HG02571 (cell line): ENCODE measurements at regions not wholly inside any gene's neighbourhood (a gene's known extent, or its start where the extent isn't known, plus 50 kb on each side); places are given as distances from the start of the nearest gene placed in this dataset.

Source experiments
- ATAC-seq: cut with Tn5 transposase; IDR thresholded peaks from one replicate; pipeline ENCODE4 v1.9.1; 2021; ENCODE audit warnings: mild to moderate bottlenecking, moderate library complexity; ENCODE audit not compliant: unreplicated experiment

GRCh38 chr4:14272206-14272605, 644.7 kb upstream of the BOD1L1 start:
- ATAC-seq = no peak

GRCh38 chr4:14277505-14277904, 650.0 kb upstream of the BOD1L1 start:
- ATAC-seq = no peak

- no peak for ATAC-seq
Measured at GRCh38 chr4:14280567-14280966, 653.0 kb upstream of the BOD1L1 start.

GRCh38 chr4:14284578-14284977, 657.1 kb upstream of the BOD1L1 start:
- ATAC-seq = no peak

GRCh38 chr4:14289708-14290107, 662.2 kb upstream of the BOD1L1 start:
- no peak for ATAC-seq

GRCh38 chr4:14293582-14293981, 666.1 kb upstream of the BOD1L1 start:
- no peak for ATAC-seq

- ATAC-seq = no peak
Measured at GRCh38 chr4:14294611-14295010, 667.1 kb upstream of the BOD1L1 start.

- no peak for ATAC-seq
Measured at GRCh38 chr4:14299166-14299565, 671.6 kb upstream of the BOD1L1 start.

GRCh38 chr4:14302021-14302420, 674.5 kb upstream of the BOD1L1 start:
- no peak for ATAC-seq

GRCh38 chr4:14303856-14304255, 676.3 kb upstream of the BOD1L1 start:
- no peak for ATAC-seq

- ATAC-seq = no peak
Measured at GRCh38 chr4:14308229-14308651, 680.7 kb upstream of the BOD1L1 start.

GRCh38 chr4:14309431-14309830, 681.9 kb upstream of the BOD1L1 start:
- no peak for ATAC-seq

- no peak for ATAC-seq
Measured at GRCh38 chr4:14313757-14314156, 686.2 kb upstream of the BOD1L1 start.

GRCh38 chr4:14315129-14315528, 687.2 kb upstream of the CPEB2 start:
- ATAC-seq = no peak

GRCh38 chr4:14317351-14317750, 684.9 kb upstream of the CPEB2 start:
- ATAC-seq = no peak

- ATAC-seq = no peak
Measured at GRCh38 chr4:14318671-14319070, 683.6 kb upstream of the CPEB2 start.

- ATAC-seq = no peak
Measured at GRCh38 chr4:14321723-14322122, 680.6 kb upstream of the CPEB2 start.

GRCh38 chr4:14323191-14323590, 679.1 kb upstream of the CPEB2 start:
- ATAC-seq = no peak

GRCh38 chr4:14329228-14329627, 673.1 kb upstream of the CPEB2 start:
- no peak for ATAC-seq

GRCh38 chr4:14333616-14334015, 668.7 kb upstream of the CPEB2 start:
- ATAC-seq = no peak

- ATAC-seq = no peak
Measured at GRCh38 chr4:14334166-14334565, 668.1 kb upstream of the CPEB2 start.

- ATAC-seq = no peak
Measured at GRCh38 chr4:14335872-14336271, 666.4 kb upstream of the CPEB2 start.

GRCh38 chr4:14336656-14337055, 665.6 kb upstream of the CPEB2 start:
- ATAC-seq = no peak
